GM19372 (cell line): ENCODE measurements at regions not wholly inside any gene's neighbourhood (a gene's known extent, or its start where the extent isn't known, plus 50 kb on each side); places are given as distances from the start of the nearest gene placed in this dataset.
A peak's percentile ranks its signal among the peaks of the same experiment; 100 is the strongest.

Experiments used
- ATAC-seq: cut with Tn5 transposase; IDR thresholded peaks from one replicate; pipeline ENCODE4 v1.9.1; 2021; ENCODE audit warnings: mild to moderate bottlenecking, low read depth, moderate library complexity; ENCODE audit not compliant: unreplicated experiment

- no peak for ATAC-seq
These were observed 901.8 kb upstream of the ZWINT start for GRCh38 chr10:57262892-57263291.

GRCh38 chr10:57260175-57260574 lies 899.1 kb upstream of the ZWINT start:
- ATAC-seq = no peak

GRCh38 chr10:57249615-57250281 lies 888.7 kb upstream of the ZWINT start:
- ATAC-seq = no peak

- no peak for ATAC-seq
These were observed 886.2 kb upstream of the ZWINT start for GRCh38 chr10:57247271-57247670.

- no peak for ATAC-seq
These were observed 864.9 kb upstream of the ZWINT start for GRCh38 chr10:57225920-57226319.

- ATAC-seq = no peak
These were observed 863.8 kb upstream of the ZWINT start for GRCh38 chr10:57224811-57225210.

- no peak for ATAC-seq
These were observed 861.5 kb upstream of the ZWINT start for GRCh38 chr10:57222603-57223002.

GRCh38 chr10:57222129-57222528 lies 861.1 kb upstream of the ZWINT start:
- ATAC-seq = no peak

- no peak for ATAC-seq
These were observed 860.6 kb upstream of the ZWINT start for GRCh38 chr10:57221674-57222073.

GRCh38 chr10:57218382-57218781 lies 857.3 kb upstream of the ZWINT start:
- no peak for ATAC-seq

- ATAC-seq = no peak
These were observed 841.3 kb upstream of the ZWINT start for GRCh38 chr10:57202356-57202755.

- no peak for ATAC-seq
These were observed 827.8 kb upstream of the ZWINT start for GRCh38 chr10:57188846-57189245.

GRCh38 chr10:57186201-57186600 lies 825.1 kb upstream of the ZWINT start:
- no peak for ATAC-seq

- no peak for ATAC-seq
These were observed 808.5 kb upstream of the ZWINT start for GRCh38 chr10:57169597-57169996.

- ATAC-seq = no peak
These were observed 807.7 kb upstream of the ZWINT start for GRCh38 chr10:57168611-57169240.

- no peak for ATAC-seq
These were observed 804.6 kb upstream of the ZWINT start for GRCh38 chr10:57165671-57166070.

GRCh38 chr10:57162231-57162630 lies 801.2 kb upstream of the ZWINT start:
- no peak for ATAC-seq

- no peak for ATAC-seq
These were observed 800.1 kb upstream of the ZWINT start for GRCh38 chr10:57161157-57161556.

GRCh38 chr10:57145548-57145947 lies 784.5 kb upstream of the ZWINT start:
- peak; percentile 76 for ATAC-seq

- no peak for ATAC-seq
These were observed 782.0 kb upstream of the ZWINT start for GRCh38 chr10:57142925-57143576.

- no peak for ATAC-seq
These were observed 780.6 kb upstream of the ZWINT start for GRCh38 chr10:57141708-57142107.

GRCh38 chr10:57119684-57120083 lies 758.6 kb upstream of the ZWINT start:
- ATAC-seq = no peak
